ENCODE measurements at regions not wholly inside any gene's neighbourhood (a gene's known extent, or its start where the extent isn't known, plus 50 kb on each side); places are given as distances from the start of the nearest gene placed in this dataset.

DNA sequence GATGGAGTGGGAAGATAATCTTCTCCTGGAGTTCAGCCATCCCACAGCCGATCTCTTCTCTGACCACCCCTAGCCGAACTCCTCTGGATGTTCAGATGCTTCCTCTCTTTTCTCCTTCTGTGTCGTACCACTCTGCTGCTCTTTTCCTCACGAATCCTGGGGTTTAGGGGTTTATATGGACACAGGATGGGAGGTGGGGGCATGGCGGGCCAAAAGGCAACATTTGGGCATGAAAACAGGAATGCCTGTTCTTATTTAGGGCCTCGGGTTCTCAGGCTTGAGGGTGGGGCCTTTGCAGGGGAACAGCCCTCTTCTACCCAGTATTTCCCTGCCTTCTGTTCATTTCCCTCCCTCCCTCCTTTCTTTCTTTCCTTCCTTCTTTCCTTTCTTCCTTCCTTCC, 112.7 kb downstream of the SLC35B3 start:
- TF ChIP-seq CTCF (IDR thresholded peaks at IDR 0.05) = no peak
- TF ChIP-seq EP300 (IDR thresholded peaks at IDR 0.05) = no peak
- TF ChIP-seq POLR2AphosphoS5 (IDR thresholded peaks at IDR 0.05) = no peak
